Activated CD4-positive, alpha-beta T cell treated with anti-CD3 and anti-CD28 coated beads, Interleukin-2, amount 10 ng/mL, durations not matched to agents 7 days and 5 days (primary cell): ENCODE measurements at regions not wholly inside any gene's neighbourhood (a gene's known extent, or its start where the extent isn't known, plus 50 kb on each side); places are given as distances from the start of the nearest gene placed in this dataset.

ENCODE experiments used
- CTCF ChIA-PET: fragments of 350-600 bp; sonication (Branson Sonifier 250); formaldehyde crosslinking; loops from one replicate; lab custom pipeline; 2021; ENCODE audit warnings: antibody characterized with exemption; lab: Charles Lee
- POLR2A ChIA-PET: fragments of 350-600 bp; sonication (Branson Sonifier 250); formaldehyde crosslinking; loops from one replicate; lab custom pipeline; 2021; ENCODE audit warnings: antibody characterized with exemption; lab: Charles Lee
- DNase-seq: peaks from one replicate; pipeline ENCODE4 v3.0.0-alpha.2; 2020
- H3K27ac Mint-ChIP-seq: one replicate; pipeline ENCODE4 v1.8.0; 2021; ENCODE audit warnings: mild to moderate bottlenecking, moderate library complexity, mixed read lengths
- H3K27me3 Mint-ChIP-seq: one replicate; pipeline ENCODE4 v1.8.0; 2021; ENCODE audit warnings: mixed read lengths
- H3K36me3 Mint-ChIP-seq: one replicate; pipeline ENCODE4 v1.8.0; 2021; ENCODE audit warnings: low read depth, mixed read lengths
- H3K4me1 Mint-ChIP-seq: one replicate; pipeline ENCODE4 v1.8.0; 2021; ENCODE audit warnings: mixed read lengths
- H3K4me3 Mint-ChIP-seq: one replicate; pipeline ENCODE4 v1.8.0; 2021; ENCODE audit warnings: mild to moderate bottlenecking, moderate library complexity, mixed read lengths
- H3K9me3 Mint-ChIP-seq: one replicate; pipeline ENCODE4 v1.8.0; 2021; ENCODE audit warnings: mixed read lengths

DNA sequence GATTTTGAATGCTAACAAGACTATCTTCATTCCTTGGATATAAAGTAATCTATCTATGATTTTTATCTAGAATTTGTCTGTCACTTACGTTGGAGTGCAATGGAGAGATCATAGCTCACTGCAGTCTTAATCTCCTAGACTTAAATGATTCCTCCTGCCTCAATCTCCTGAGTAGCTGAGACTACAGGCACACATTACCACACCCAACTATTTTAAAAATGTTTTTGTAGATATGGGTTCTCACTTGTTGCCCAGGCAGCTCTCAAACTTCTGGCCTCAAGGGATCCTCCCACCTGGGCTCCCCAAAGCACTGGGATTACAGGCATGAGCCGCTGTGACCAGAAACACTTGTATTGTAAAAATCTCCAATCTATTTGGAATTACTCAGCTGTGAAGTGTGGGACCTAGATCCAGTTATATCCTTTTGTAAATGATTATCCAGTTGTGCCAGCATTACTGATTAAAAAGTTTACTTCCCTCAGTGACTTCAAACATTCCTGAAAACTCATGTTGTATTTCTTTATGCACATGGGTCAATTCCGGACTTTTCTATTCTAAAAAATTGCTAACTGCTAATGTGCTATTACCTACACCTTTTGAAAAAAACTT, 1793.8 kb upstream of the WWC1 start:
- ChIA-PET POLR2A (no interaction called here), CTCF (no interaction called here)
- no peaks in the 10 kb centered on the region for H3K4me1 Mint-ChIP-seq
- peaks cover 13% of the 10 kb centered on the region for H3K9me3 Mint-ChIP-seq
- H3K27me3 Mint-ChIP-seq: no peaks in the 10 kb centered on the region
- no peak for DNase-seq
- no peak overlapping the region for H3K4me3 Mint-ChIP-seq
- no peak overlapping the region for H3K27ac Mint-ChIP-seq
- no peaks in the 10 kb centered on the region for H3K36me3 Mint-ChIP-seq

DNA sequence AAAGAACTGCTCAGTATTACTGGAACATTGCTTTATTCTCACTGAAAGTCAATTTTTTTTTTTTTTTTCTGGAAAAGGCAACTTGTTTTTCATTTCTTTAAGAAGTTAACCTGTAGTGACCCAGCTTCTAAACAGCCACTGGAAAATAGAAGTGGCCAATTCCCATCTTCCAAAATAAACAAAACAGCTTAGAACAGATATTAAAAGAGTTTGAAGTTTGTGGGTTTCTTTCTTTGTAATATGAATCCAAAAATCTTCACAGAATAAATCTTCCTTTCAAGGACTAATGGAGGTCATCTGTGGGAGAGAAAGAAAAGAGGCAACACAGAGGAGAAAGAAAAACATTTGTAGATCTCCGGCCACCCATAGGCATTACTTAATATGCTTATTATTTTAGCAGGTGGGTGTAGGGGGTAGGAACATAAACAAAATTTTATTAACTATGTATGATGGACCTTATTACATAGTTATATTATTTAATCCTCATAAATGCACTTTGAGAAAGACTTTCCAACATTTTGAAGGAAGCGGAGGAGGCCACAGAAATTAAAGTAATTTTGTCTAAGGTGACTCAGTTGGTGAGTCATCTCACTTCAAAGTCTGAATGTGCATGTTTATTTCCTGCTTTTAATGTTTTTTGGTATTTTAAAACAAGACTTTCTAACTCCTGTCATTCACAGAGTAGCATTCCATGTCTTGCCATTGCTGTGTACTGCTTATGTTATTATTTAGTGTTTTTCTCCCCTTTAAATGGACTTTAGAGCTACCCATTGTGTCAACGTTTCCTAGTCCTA, 1791.8 kb upstream of the WWC1 start:
- POLR2A ChIA-PET: no interaction called here
- Mint-ChIP-seq H3K4me1 (no peaks in the 10 kb centered on the region), H3K27ac (no peak overlapping the region), H3K27me3 (no peaks in the 10 kb centered on the region), H3K4me3 (no peak overlapping the region), H3K9me3 (peaks cover 15% of the 10 kb centered on the region), H3K36me3 (no peaks in the 10 kb centered on the region)
- DNase-seq: no peak
- CTCF ChIA-PET: no interaction called here

DNA sequence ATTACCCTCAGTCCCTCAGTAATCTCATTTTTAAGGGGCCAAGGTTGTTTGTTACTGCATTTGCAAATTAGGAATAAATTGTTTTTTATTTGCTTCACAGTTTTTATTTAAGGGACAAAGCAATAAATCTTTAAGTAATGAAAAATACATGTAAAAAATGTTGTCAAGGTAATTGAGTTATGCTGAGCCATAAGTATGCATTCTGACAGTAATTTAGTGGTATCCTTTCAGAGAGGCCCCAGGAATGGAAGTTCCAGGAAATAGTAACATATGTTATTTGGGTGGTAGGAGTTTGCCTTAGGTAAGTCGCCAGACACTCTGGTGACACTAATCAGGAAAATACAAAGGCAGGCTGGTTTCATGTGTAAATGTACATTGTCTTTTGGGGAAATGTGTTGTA, 1787.9 kb upstream of the WWC1 start:
- H3K9me3 Mint-ChIP-seq: peaks cover 13% of the 10 kb centered on the region
- no peaks in the 10 kb centered on the region for H3K27me3 Mint-ChIP-seq
- H3K27ac Mint-ChIP-seq: no peak overlapping the region
- H3K36me3 Mint-ChIP-seq: no peaks in the 10 kb centered on the region
- no peaks in the 10 kb centered on the region for H3K4me1 Mint-ChIP-seq
- ChIA-PET POLR2A (no interaction called here), CTCF (no interaction called here)
- H3K4me3 Mint-ChIP-seq: no peak overlapping the region
- no peak for DNase-seq

DNA sequence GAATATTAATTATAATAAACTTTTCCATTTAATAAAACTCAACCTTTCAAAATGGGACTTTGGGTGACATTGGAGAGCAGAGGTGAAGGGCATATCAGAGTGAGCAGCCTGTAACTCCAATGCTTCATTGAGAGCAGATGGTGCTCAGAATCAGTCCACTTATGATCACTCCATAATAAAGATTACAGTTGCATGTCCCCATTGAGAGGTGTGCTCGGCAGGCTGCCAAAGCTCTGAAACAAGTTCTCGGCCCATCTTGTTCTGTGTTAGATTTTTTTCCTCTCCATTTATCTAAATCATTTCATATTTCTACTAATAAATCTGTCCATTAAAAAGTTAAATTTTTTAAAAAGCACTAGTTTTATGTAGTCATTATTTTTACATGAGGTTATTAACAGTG, 1786.4 kb upstream of the WWC1 start:
- ChIA-PET CTCF (no interaction called here), POLR2A (no interaction called here)
- H3K9me3 Mint-ChIP-seq: peaks cover 13% of the 10 kb centered on the region
- H3K4me3 Mint-ChIP-seq: no peak overlapping the region
- DNase-seq: no peak
- no peaks in the 10 kb centered on the region for H3K27me3 Mint-ChIP-seq
- no peaks in the 10 kb centered on the region for H3K36me3 Mint-ChIP-seq
- no peak overlapping the region for H3K27ac Mint-ChIP-seq
- no peaks in the 10 kb centered on the region for H3K4me1 Mint-ChIP-seq

DNA sequence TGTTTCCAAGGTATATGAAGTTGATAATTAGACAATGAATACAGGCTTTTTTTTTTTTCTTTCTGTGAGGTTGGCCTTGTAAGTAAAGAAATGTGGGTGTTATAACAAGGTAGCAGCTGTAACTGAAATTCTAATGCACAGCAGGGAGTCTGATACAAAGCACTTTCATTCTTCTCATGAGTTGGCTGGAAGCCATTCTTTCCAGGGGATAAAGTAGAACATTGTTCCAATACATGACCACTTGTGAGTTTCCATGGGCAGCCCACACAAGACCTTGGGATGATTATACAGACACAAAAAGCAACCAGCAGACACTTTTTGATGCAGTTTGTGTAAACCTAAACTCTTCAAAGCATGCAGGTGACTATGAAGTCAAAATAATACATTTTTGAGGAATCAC, 1785.9 kb upstream of the WWC1 start:
- H3K36me3 Mint-ChIP-seq: no peaks in the 10 kb centered on the region
- peaks cover 11% of the 10 kb centered on the region for H3K9me3 Mint-ChIP-seq
- DNase-seq: no peak
- H3K4me1 Mint-ChIP-seq: no peaks in the 10 kb centered on the region
- POLR2A ChIA-PET: no interaction called here
- H3K4me3 Mint-ChIP-seq: no peak overlapping the region
- CTCF ChIA-PET: no interaction called here
- H3K27ac Mint-ChIP-seq: no peak overlapping the region
- no peaks in the 10 kb centered on the region for H3K27me3 Mint-ChIP-seq

DNA sequence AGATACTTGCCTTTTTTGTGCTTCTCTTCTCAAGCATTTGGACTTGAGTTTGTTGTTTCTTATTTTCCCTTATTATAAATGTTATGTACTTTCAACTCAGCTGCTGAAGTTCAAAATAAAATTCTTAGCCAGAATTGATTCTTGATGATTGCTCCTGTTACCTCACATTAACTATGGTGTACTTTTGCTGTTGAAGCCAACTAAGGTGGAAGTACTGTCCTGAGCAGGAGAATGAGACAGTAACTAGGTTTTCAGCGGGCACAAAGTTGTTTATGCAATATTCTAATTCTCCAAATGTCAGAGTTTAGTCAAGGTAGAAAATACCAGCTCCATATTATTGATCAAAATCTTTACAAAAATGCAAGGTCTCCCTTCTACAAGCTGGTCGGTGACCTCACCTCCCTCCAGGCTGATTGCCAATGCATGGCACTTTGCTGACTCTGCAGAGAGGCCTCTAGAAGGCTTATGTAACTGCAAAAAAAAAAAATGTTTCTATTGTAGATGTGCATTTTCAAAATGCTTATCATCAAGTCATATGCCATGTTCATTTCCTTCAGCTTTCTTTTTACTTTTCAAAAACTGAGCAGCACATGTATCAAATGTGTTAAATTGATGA, 1783.5 kb upstream of the WWC1 start:
- Mint-ChIP-seq H3K36me3 (no peaks in the 10 kb centered on the region), H3K27ac (no peak overlapping the region), H3K27me3 (no peaks in the 10 kb centered on the region), H3K4me1 (no peaks in the 10 kb centered on the region), H3K9me3 (peaks cover 9% of the 10 kb centered on the region), H3K4me3 (no peak overlapping the region)
- DNase-seq: no peak
- ChIA-PET CTCF (no interaction called here), POLR2A (no interaction called here)

DNA sequence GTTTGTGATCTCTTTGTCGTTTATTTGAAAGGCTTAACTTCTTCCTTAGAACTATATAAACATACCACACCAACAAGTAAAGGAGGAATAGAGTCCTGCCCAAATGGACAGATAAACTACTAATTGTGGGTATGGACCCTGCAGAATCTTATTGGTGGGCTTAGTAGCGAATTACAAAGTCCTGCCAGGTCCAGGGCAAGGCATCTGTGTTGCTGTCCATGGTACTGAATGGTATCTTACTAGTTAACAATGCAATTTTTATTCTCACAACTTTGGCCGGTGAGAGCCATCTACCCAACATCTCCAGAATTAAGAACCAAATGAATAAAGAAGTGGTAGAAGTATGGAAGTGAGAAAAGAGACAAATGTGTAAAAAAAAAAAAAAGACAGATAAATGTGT, 1782.4 kb upstream of the WWC1 start:
- no peak for DNase-seq
- no peak overlapping the region for H3K27ac Mint-ChIP-seq
- no peaks in the 10 kb centered on the region for H3K4me1 Mint-ChIP-seq
- CTCF ChIA-PET: no interaction called here
- POLR2A ChIA-PET: no interaction called here
- H3K9me3 Mint-ChIP-seq: peaks cover 8% of the 10 kb centered on the region
- H3K27me3 Mint-ChIP-seq: no peaks in the 10 kb centered on the region
- no peaks in the 10 kb centered on the region for H3K36me3 Mint-ChIP-seq
- no peak overlapping the region for H3K4me3 Mint-ChIP-seq

DNA sequence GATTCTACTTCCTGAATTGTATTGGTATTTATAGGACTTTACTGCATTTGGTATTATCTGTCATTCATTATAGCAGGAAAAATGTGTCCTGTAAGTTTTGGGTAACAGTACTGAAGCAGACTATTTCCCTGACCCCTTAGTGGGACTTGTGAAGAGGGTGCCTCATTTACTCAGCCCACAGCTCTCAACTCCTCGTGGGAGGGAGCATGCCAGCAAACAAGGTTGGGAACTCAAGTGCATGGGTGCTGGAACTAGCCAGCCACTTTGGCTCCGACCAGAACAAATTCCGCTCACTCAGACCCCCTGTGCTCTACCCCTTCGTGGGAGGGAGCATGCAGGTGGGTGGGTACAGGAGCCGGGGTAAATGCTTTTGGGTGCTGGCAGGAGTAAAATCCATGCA, 1773.5 kb upstream of the WWC1 start:
- no peak overlapping the region for H3K4me3 Mint-ChIP-seq
- CTCF ChIA-PET: no interaction called here

DNA sequence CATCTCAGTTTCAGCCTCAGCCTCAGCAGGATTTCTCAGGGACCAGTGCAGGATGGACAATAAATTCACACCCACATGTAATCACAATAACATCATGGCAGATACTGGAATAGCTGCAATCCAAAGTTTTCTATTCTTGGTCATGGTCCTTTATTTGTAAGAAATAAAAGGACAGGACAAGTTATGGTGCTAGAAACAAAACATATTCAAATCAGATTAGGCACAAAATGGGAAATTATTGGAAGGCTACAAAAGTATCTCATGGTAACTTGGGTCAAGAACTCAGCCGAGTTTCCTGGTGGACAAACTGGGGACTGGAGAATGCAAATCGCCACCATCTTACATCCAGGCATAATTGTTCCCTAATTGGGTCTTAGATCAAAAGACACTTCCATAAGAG, 1768.2 kb upstream of the WWC1 start:
- Mint-ChIP-seq H3K27ac (no peak overlapping the region), H3K4me1 (no peaks in the 10 kb centered on the region), H3K9me3 (peaks cover 8% of the 10 kb centered on the region), H3K4me3 (no peak overlapping the region), H3K27me3 (no peaks in the 10 kb centered on the region), H3K36me3 (no peaks in the 10 kb centered on the region)
- POLR2A ChIA-PET: no interaction called here
- no peak for DNase-seq
- CTCF ChIA-PET: no interaction called here

More for the DNA sequence above, 1773.5 kb upstream of the WWC1 start:
- POLR2A ChIA-PET: no interaction called here
- H3K27ac Mint-ChIP-seq: no peak overlapping the region
- no peaks in the 10 kb centered on the region for H3K27me3 Mint-ChIP-seq
- no peak for DNase-seq
- peaks cover 6% of the 10 kb centered on the region for H3K9me3 Mint-ChIP-seq
- H3K36me3 Mint-ChIP-seq: no peaks in the 10 kb centered on the region
- H3K4me1 Mint-ChIP-seq: no peaks in the 10 kb centered on the region

DNA sequence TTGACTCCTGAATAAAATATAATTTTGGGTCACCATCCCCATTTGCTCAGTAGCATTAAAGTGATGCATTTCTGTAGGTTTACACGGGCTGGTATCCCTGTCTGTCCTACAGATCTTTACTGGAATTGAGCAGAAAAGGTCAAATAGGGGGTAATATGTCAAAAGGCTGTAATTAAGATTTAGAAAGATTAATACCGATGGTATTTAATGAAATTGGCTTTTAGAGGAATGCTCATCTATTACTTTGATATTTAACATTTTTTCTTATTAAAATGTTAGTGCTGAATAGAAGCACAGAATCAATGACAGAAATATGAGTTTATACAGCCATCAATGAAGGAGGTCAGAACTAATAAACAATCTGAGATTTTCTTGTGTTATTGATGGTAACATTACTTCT, 1762.2 kb upstream of the WWC1 start:
- H3K4me1 Mint-ChIP-seq: no peaks in the 10 kb centered on the region
- POLR2A ChIA-PET: no interaction called here
- DNase-seq: no peak
- H3K27me3 Mint-ChIP-seq: no peaks in the 10 kb centered on the region
- H3K4me3 Mint-ChIP-seq: no peak overlapping the region
- peaks cover 7% of the 10 kb centered on the region for H3K9me3 Mint-ChIP-seq
- no peak overlapping the region for H3K27ac Mint-ChIP-seq
- CTCF ChIA-PET: no interaction called here
- H3K36me3 Mint-ChIP-seq: no peaks in the 10 kb centered on the region

DNA sequence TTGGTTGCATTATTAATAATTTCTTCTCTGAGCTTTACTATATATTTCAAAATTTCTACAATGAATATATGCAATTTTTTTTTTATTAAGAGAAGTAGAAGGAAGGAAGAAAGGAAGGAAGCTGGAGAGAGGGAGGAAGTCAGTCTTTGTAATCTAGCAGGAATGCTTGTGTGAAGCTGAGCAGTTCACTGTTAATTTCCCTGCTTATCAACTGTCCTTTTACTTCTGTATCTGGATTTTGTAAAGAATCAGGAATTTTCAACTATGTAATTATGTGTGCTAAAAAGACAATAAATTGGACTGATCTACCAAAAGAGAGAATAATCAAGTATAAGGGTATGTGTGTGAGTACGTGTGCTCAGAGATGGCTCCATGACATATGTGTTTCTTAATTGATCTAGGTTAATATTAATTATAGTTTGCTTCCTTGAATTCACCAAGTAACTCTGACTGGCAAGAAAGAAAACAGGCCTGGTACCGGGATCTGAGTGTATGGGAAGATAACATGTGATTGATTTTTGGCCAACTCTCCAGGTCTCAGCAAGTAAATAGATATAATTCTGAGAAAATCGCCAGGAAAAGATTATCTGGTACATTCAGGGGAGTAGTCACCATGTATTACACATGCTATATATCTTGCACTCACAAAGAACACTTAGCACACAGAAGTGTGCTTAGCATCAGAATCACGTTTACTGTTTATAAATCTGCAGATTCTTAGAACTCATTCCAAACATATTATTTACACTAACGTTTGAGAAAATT, 1758.8 kb upstream of the WWC1 start:
- H3K4me1 Mint-ChIP-seq: no peaks in the 10 kb centered on the region
- CTCF ChIA-PET: no interaction called here

DNA sequence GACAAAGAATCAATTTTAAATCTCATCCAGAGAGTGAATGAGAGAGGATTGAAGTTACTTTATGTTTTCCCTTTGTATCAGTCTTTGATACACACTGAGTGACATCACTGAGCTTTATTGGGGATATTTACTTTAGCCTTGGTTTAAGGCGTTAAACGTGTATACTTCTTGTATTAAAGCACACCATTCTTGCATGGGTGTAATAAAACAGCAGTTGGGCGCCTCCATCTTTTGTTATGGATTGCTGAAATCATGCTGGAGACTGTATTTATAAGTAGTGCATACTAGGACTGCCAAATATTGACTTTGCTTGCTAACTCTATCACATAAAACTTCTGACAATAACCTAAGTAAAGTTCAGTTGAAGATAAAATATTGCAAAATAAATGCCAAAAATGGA, 1755.8 kb upstream of the WWC1 start:
- H3K36me3 Mint-ChIP-seq: no peaks in the 10 kb centered on the region
- POLR2A ChIA-PET: no interaction called here
- H3K4me3 Mint-ChIP-seq: no peak overlapping the region

More for the DNA sequence above, 1758.8 kb upstream of the WWC1 start:
- Mint-ChIP-seq H3K36me3 (no peaks in the 10 kb centered on the region), H3K9me3 (peaks cover 5% of the 10 kb centered on the region), H3K27ac (no peak overlapping the region), H3K4me3 (no peak overlapping the region), H3K27me3 (no peaks in the 10 kb centered on the region)
- no peak for DNase-seq
- POLR2A ChIA-PET: no interaction called here

DNA sequence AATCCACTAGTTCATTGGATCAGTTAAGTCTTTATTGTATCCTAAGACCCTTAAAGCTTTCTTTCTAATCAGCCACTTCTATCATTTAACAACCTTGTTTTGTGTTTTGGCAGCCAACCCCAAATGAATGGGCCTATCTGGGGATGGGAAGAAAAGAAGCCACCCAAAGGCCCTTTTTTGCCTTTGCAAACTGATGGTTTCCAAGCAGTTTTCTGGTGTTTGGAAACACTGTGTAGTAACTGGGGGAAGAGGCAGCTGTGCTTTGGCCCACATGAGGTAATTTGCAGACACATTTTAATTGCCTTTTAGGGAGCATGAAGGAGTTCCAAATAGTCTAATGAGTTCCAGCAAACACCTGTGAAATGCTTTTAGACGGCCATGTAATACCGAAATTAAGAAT, 1751.3 kb upstream of the WWC1 start:
- Mint-ChIP-seq H3K36me3 (no peaks in the 10 kb centered on the region), H3K27ac (no peak overlapping the region), H3K4me3 (no peak overlapping the region), H3K4me1 (no peaks in the 10 kb centered on the region), H3K27me3 (no peaks in the 10 kb centered on the region), H3K9me3 (peaks cover 3% of the 10 kb centered on the region)
- ChIA-PET POLR2A (no interaction called here), CTCF (no interaction called here)
- no peak for DNase-seq

More for the DNA sequence above, 1755.8 kb upstream of the WWC1 start:
- H3K9me3 Mint-ChIP-seq: peaks cover 5% of the 10 kb centered on the region
- DNase-seq: no peak
- no peaks in the 10 kb centered on the region for H3K27me3 Mint-ChIP-seq
- no peaks in the 10 kb centered on the region for H3K4me1 Mint-ChIP-seq
- H3K27ac Mint-ChIP-seq: no peak overlapping the region
- CTCF ChIA-PET: no interaction called here
